Urinary bladder (tissue), 3 donors: ENCODE measurements at regions not wholly inside any gene's neighbourhood (a gene's known extent, or its start where the extent isn't known, plus 50 kb on each side); places are given as distances from the start of the nearest gene placed in this dataset.

Experiments used
- DNase-seq: peaks from one replicate; pipeline ENCODE4 v3.0.0-alpha.2; 2015; ENCODE audit errors: extremely low spot score
- H3K27ac ChIP-seq: one replicate; pipeline ENCODE4 v1.5.1; 2013; ENCODE audit warnings: low read depth, mild to moderate bottlenecking, moderate library complexity
- H3K36me3 ChIP-seq: one replicate; pipeline ENCODE4 v1.6.1; 2013; ENCODE audit warnings: mild to moderate bottlenecking, moderate library complexity; ENCODE audit not compliant: insufficient read depth
- H3K4me1 ChIP-seq: one replicate; pipeline ENCODE4 v1.6.1; 2013; ENCODE audit warnings: mild to moderate bottlenecking, moderate library complexity; ENCODE audit not compliant: insufficient read depth
- H3K4me3 ChIP-seq: one replicate; pipeline ENCODE4 v1.5.1; 2013; ENCODE audit warnings: low read depth, low read length
- whole genome bisulfite sequencing: extraction: QIAGEN DNeasy Blood & Tissue Kit; methylation state at CpG from one replicate; pipeline ENCODE4 v1.1.7; 2013; 5-methylcytosine and 5-hydroxymethylcytosine counted together
- donor health status: healthy with polysubstance abuse.
- donor health status: healthy.

DNA sequence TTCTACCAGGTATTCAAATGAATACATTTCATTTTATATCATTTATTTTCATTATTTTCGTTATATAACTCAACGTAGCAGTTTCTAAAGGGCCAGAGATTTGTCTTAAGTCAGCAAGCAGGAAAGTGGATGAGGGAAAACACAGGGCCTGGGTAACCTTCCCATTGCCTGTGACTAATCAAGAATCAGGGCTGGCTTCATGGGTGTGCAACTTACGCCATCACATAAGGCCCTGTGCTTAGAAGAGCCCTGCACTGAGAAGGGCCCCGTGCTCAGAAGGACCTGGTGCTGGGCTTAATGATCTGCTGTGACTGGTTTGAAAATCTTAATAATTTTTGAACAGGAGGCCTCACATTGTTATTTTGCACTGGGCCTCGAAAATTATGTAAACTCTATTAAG, 65.4 kb upstream of the FAM9C start:
- H3K4me1 ChIP-seq: no peaks in the 10 kb centered on the region
- H3K27ac ChIP-seq: no peak overlapping the region
- H3K4me3 ChIP-seq: no peak overlapping the region
- 77% methylated on average over 5 of the region's 5 CpGs for WGBS
- DNase-seq: no peak
- H3K36me3 ChIP-seq: peaks cover 2% of the 10 kb centered on the region

DNA sequence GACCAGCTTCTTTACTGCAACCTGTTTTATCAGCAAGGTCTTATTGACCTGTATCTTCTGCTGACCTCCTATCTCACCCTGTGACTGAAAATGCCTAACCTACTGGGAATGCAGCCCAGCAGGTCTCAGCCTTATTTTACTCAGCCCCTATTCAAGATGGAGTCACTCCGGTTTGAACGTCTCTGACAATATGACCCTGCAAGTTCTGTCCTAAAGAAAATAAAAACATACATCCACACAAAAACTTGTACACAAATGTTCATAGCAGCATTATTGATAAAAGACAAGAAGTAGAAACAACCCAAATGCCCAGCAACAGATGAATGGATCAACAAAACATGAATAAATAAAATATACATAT, 59.5 kb upstream of the FAM9C start:
- Histone ChIP-seq H3K27ac (no peak overlapping the region), H3K36me3 (no peaks in the 10 kb centered on the region), H3K4me3 (no peak overlapping the region), H3K4me1 (no peaks in the 10 kb centered on the region)
- 100% methylated on average over 2 of the region's 2 CpGs for WGBS
- no peak for DNase-seq

DNA sequence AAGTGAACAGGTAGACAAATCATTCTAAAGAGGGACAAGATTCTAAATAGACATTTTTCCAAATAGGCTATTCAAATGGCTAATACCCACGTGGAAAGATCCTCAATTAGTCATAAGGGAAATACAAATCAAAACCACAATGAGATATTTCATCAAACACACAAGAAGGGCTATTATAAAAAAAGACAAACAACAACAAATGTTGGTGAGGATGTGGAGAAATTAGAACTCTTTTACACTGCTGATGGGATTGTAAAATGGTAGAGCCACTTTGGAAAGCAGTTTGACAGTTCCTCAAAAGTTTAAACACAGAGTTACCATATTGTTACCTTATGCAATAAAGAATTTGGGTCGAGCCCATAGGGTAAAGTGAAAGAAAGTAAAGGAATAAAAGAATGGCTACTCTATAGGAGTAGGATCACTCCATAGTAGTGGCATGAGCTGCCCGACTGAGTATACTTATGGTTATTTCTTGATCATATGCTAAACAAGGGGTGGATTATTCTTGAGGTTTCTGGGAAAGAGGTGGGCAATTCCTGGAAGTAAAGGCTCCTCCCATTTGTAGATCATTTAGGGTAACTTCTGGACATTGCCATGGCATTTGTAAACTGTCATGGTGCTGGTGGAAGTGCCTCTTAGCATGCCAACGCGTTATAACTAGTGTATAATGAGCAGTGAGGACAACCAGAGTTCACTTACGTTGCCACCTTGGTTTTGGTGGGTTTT, 58.9 kb upstream of the FAM9C start:
- WGBS: 88% methylated on average over 6 of the region's 6 CpGs
- no peak for DNase-seq
- Histone ChIP-seq H3K4me1 (no peaks in the 10 kb centered on the region), H3K36me3 (no peaks in the 10 kb centered on the region), H3K4me3 (no peak overlapping the region), H3K27ac (no peak overlapping the region)

DNA sequence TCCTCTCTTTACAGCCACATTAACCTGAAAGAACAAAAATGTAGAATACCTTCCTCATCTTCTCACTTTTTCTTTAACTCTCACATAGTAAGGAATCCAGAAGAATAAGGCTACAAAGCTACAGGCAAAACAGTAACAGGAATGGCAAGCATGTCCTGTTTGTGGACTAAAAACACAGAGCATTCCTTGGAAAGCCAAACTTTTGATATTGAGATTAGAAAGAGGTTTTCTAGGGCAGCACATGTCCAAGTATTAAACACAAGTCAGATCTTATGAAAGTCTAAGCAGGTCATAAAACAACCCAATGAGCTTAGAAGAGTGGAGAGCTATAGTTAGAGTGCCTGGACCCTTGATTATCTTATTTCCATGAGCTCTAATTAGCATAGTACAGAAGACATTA, 58.2 kb upstream of the FAM9C start:
- DNase-seq: no peak
- Histone ChIP-seq H3K27ac (peak overlapping the region; percentile 59), H3K4me1 (no peaks in the 10 kb centered on the region), H3K36me3 (no peaks in the 10 kb centered on the region), H3K4me3 (no peak overlapping the region)

DNA sequence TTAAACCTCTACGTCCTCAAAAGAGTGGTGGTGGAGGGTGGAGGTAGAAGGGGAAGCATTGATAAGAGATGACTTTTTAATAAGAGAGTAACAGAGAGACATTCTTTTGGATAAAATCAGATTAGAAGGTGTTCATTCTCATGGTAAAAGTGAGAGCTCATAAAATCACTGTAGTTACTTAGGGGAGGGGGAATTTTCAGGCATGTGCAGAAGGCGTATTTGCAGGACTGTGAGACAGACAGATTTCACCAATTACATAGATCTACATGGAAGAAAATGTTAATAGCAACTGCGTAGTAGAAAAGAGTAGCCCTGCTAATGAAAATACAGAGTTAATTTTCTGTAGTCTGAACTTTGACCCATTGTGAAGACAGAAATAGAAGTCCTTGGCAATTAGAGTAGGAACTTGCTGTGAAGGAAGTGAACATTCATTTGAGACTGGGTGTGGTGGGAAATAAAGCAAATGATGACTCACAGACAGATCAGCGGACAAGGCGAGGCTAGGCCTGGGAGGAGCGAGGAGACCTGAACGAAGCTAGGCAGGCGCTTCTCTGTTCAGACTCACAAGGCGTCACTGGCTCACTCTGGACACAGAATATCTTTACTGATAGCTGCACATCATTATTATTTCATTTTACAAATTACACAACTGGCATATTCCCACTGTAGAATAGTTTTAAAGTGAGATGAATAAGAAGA, 57.2 kb upstream of the FAM9C start:
- H3K27ac ChIP-seq: peak overlapping the region; percentile 10
- 50% methylated on average over 9 of the region's 9 CpGs for WGBS

DNA sequence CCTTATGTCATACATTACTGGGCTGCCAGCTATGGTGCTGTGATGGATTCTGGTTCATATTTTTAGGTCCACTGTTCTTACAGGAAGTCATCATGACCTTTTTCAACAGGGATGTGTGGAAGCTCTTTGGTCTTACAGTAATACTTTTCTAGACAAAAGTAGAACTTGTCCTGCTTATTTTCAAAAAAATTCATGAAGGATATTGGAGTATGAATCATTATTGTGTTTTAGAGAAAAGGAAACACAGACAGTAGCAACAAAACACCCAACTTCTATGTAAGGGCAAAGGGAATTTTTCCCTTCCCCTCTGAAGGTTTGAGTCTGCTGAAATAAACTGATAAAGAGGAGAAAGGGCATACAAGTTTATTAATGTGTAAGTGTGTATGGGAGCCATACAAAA, 54.7 kb upstream of the FAM9C start:
- Histone ChIP-seq H3K4me3 (no peak overlapping the region), H3K4me1 (no peaks in the 10 kb centered on the region), H3K36me3 (no peaks in the 10 kb centered on the region), H3K27ac (no peak overlapping the region)
- DNase-seq: no peak

More for the DNA sequence above, 57.2 kb upstream of the FAM9C start:
- DNase-seq: no peak
- Histone ChIP-seq H3K4me1 (no peaks in the 10 kb centered on the region), H3K4me3 (no peak overlapping the region), H3K36me3 (no peaks in the 10 kb centered on the region)

DNA sequence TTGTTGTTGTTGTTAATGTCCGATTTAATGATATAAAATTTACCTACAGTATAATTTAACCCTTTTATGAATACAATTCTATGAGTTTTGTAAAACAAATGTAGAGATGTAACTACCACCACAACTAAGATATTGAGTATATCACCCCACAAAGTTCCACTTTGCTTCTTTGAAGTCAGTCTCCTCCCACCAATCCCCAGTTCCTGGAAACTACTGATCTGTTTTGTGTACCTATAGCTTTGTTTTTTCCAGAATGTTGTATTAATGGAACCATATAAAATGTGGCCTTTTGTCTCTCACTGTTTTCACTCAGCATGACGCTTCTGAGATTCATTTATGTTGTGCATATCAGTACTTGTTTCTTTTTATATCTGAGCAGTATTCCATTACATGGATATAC, 52.3 kb upstream of the FAM9C start:
- WGBS: 86% methylated on average over 2 of the region's 2 CpGs
- DNase-seq: no peak
- H3K36me3 ChIP-seq: no peaks in the 10 kb centered on the region
- H3K27ac ChIP-seq: no peak overlapping the region
- H3K4me3 ChIP-seq: no peak overlapping the region
- H3K4me1 ChIP-seq: peaks cover 3% of the 10 kb centered on the region

DNA sequence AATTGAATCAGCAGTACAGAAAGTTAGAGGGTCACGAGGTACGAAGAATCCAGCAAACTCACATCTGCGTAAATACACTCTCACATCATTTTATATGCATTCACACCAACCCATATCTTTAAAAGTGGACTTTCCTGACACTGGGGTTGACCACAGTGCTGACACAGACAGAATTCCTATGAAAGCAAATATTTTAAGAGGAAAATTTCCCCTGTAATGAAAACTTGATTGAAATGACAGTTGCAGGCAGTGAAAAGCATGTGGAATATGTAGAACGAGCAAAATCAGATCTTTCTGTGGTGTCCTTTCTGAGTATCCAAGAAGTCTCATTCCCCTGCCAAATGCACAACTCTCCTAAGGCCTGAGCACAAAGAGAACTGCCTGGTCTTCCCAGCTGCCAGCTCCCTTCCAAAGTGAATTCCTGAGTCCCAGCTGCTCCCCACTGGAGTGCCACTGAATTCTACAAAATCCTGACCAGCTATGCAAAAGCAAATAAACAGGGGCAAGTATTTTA, 50.5 kb upstream of the FAM9C start:
- no peak overlapping the region for H3K27ac ChIP-seq
- no peak for DNase-seq
- H3K4me1 ChIP-seq: peaks cover 3% of the 10 kb centered on the region
- no peaks in the 10 kb centered on the region for H3K36me3 ChIP-seq
- 48% methylated on average over 4 of the region's 4 CpGs for WGBS
- no peak overlapping the region for H3K4me3 ChIP-seq

DNA sequence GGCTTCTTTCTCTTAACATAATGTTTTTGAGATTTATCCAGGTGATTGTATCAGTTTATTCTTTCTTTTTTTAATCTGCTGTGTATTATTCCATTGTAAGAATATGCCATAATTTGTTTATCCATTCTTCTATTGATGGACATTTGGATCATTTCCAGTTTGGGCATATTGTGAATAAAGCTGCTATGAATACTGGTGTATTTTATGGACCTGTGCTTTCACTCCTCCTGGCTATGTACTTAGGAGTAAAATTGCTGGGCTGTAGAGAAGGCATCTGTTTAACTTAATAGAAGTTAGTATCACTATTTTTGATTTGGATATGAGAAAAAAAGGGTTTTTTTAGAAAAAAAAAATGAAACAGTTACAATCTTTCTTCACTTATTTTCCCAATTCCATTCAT, 50.0 kb upstream of the FAM9C start:
- H3K4me3 ChIP-seq: no peak overlapping the region
- no peaks in the 10 kb centered on the region for H3K36me3 ChIP-seq
- no peak overlapping the region for H3K27ac ChIP-seq
- H3K4me1 ChIP-seq: peaks cover 3% of the 10 kb centered on the region
- no peak for DNase-seq
